IMR-90 (cell line): ENCODE measurements at regions not wholly inside any gene's neighbourhood (a gene's known extent, or its start where the extent isn't known, plus 50 kb on each side); places are given as distances from the start of the nearest gene placed in this dataset.

ENCODE experiments used
- ATAC-seq: fragments of 200-7000 bp; cut with Tn5 transposase; 2 replicates; pipeline ENCODE4 v1.9.1; 2020; ENCODE audit warnings: low read depth, mild to moderate bottlenecking, moderate library complexity
- BruUV-seq: library from RNA; stranded (reverse); fragments of 400-500 nt; replicated peaks from 2 replicates; lab custom pipeline; 2021; lab: Mats Ljungman, UMichigan
- CTCF ChIA-PET: fragments of 300-600 bp; formaldehyde crosslinking; extraction: SDS; loops from one replicate; lab custom pipeline; 2021; ENCODE audit warnings: antibody characterized with exemption; lab: Yijun Ruan, JAX
- POLR2A ChIA-PET: fragments of 300-600 bp; sonication (Branson Sonifier 250); formaldehyde crosslinking; loops from one replicate; lab custom pipeline; 2022; ENCODE audit warnings: antibody characterized with exemption; ENCODE audit not compliant: unreplicated experiment; lab: Charles Lee
- DNase-seq: peaks from one replicate; pipeline ENCODE4 v3.0.0; 2013
- H2AFZ ChIP-seq: replicated peaks from 2 replicates; pipeline ENCODE3; 2013; ENCODE audit warnings: low read length, mild to moderate bottlenecking; ENCODE audit not compliant: poor library complexity
- H2AK5ac ChIP-seq: 2 replicates; pipeline ENCODE4 v1.6.1; 2013; ENCODE audit warnings: low read depth, low read length, inconsistent platforms
- H2AK9ac ChIP-seq: replicated peaks from 2 replicates; pipeline ENCODE3; 2013; ENCODE audit warnings: mild to moderate bottlenecking, low read depth, low read length, moderate library complexity; ENCODE audit not compliant: poor library complexity
- H2BK120ac ChIP-seq: 2 replicates; pipeline ENCODE4 v1.6.1; 2013; ENCODE audit warnings: low read depth, low read length, inconsistent platforms
- H2BK15ac ChIP-seq: 3 replicates; pipeline ENCODE4 v1.6.1; 2013; ENCODE audit warnings: low read depth, low read length, inconsistent platforms
- H2BK20ac ChIP-seq: 2 replicates; pipeline ENCODE4 v1.6.1; 2013; ENCODE audit warnings: low read depth, mild to moderate bottlenecking, inconsistent platforms, low read length, moderate library complexity
- H2BK5ac ChIP-seq: 2 replicates; pipeline ENCODE4 v1.6.1; 2013; ENCODE audit warnings: mild to moderate bottlenecking, low read depth, low read length, inconsistent platforms; ENCODE audit not compliant: poor library complexity, severe bottlenecking
- H3K14ac ChIP-seq: replicated peaks from 2 replicates; pipeline ENCODE4 v1.6.1; 2013; ENCODE audit warnings: low read depth, low read length, inconsistent platforms
- H3K18ac ChIP-seq: 2 replicates; pipeline ENCODE4 v1.6.1; 2013; ENCODE audit warnings: low read depth, low read length, control low read depth
- H3K23ac ChIP-seq: 2 replicates; pipeline ENCODE4 v1.6.1; 2013; ENCODE audit warnings: low read depth, low read length, inconsistent platforms
- H3K27ac ChIP-seq: 2 replicates; pipeline ENCODE4 v1.5.1; 2013; ENCODE audit warnings: mild to moderate bottlenecking, control low read depth, low read length; ENCODE audit not compliant: insufficient read depth
- H3K27me3 ChIP-seq: 2 replicates; pipeline ENCODE4 v1.6.1; 2013; ENCODE audit warnings: low read length; ENCODE audit not compliant: control insufficient read depth, insufficient read depth
- H3K36me3 ChIP-seq: 2 replicates; pipeline ENCODE4 v1.6.1; 2013; ENCODE audit warnings: low read length, mixed read lengths; ENCODE audit not compliant: control insufficient read depth, insufficient read depth
- H3K4ac ChIP-seq: 2 replicates; pipeline ENCODE4 v1.6.1; 2013; ENCODE audit warnings: low read depth, low read length, inconsistent platforms
- H3K4me1 ChIP-seq: 2 replicates; pipeline ENCODE4 v1.6.1; 2013; ENCODE audit warnings: low read length, mixed read lengths; ENCODE audit not compliant: control insufficient read depth, insufficient read depth
- H3K4me2 ChIP-seq: 2 replicates; pipeline ENCODE4 v1.6.1; 2013; ENCODE audit warnings: low read depth, mild to moderate bottlenecking, control low read depth, low read length, moderate library complexity
- H3K4me3 ChIP-seq: 2 replicates; pipeline ENCODE4 v1.5.1; 2013; ENCODE audit warnings: low read depth, mild to moderate bottlenecking, control low read depth, low read length, moderate library complexity; ENCODE audit not compliant: insufficient read depth
- H3K56ac ChIP-seq: 2 replicates; pipeline ENCODE4 v1.6.1; 2013; ENCODE audit warnings: low read length, inconsistent platforms; ENCODE audit not compliant: insufficient read depth; ENCODE audit errors: extremely low read depth
- H3K79me1 ChIP-seq, 2 experiments: 2 replicates each; pipeline ENCODE4 v1.6.1; 2013; ENCODE audit warnings: low read length in 2 of 2, inconsistent platforms in 1 of 2, low read depth in 1 of 2
- H3K9ac ChIP-seq: 2 replicates; pipeline ENCODE4 v1.6.1; 2013; ENCODE audit warnings: low read depth, low read length, control low read depth
- H3K9me1 ChIP-seq: 2 replicates; pipeline ENCODE4 v1.6.1; 2013; ENCODE audit warnings: low read length, inconsistent platforms; ENCODE audit not compliant: insufficient read depth
- H3K9me3 ChIP-seq: 2 replicates; pipeline ENCODE4 v1.6.1; 2013; ENCODE audit warnings: low read length; ENCODE audit not compliant: control insufficient read depth, insufficient read depth
- H4K20me1 ChIP-seq: 2 replicates; pipeline ENCODE4 v1.6.1; 2013; ENCODE audit warnings: low read length, inconsistent platforms; ENCODE audit not compliant: insufficient read depth
- H4K5ac ChIP-seq: 2 replicates; pipeline ENCODE4 v1.6.1; 2013; ENCODE audit warnings: mild to moderate bottlenecking, low read depth, low read length, control low read depth
- H4K8ac ChIP-seq, 2 experiments: 2 replicates each; pipeline ENCODE4 v1.6.1; 2013; ENCODE audit warnings: low read depth in 2 of 2, low read length in 2 of 2, control low read depth in 1 of 2, inconsistent platforms in 1 of 2
- H4K91ac ChIP-seq: 2 replicates; pipeline ENCODE4 v1.6.1; 2013; ENCODE audit warnings: low read depth, low read length, inconsistent platforms; ENCODE audit not compliant: insufficient read depth
- CHD1 ChIP-seq: IDR thresholded peaks from 2 replicates; pipeline ENCODE4 v1.6.1; 2012; ENCODE audit warnings: low read depth, low read length, improper control_type of control experiment
- FOS ChIP-seq: fragments of 150-350 bp; IDR thresholded peaks from 2 replicates; pipeline ENCODE4 v1.6.1; 2016; ENCODE audit warnings: low read depth, low read length
- MAFK ChIP-seq: IDR thresholded peaks from 2 replicates; pipeline ENCODE4 v1.6.1; 2012; ENCODE audit warnings: low read depth, low read length, improper control_type of control experiment
- MXI1 ChIP-seq: IDR thresholded peaks from 2 replicates; pipeline ENCODE4 v1.6.1; 2012; ENCODE audit warnings: low read depth, mild to moderate bottlenecking, low read length, moderate library complexity, borderline replicate concordance
- POLR2A ChIP-seq: IDR thresholded peaks from 2 replicates; pipeline ENCODE4 v1.6.1; 2012; ENCODE audit warnings: mild to moderate bottlenecking, low read depth, low read length
- RAD21 ChIP-seq: IDR thresholded peaks from 2 replicates; pipeline ENCODE4 v1.6.1; 2012; ENCODE audit warnings: low read length, improper control_type of control experiment
- RCOR1 ChIP-seq: IDR thresholded peaks from 2 replicates; pipeline ENCODE4 v1.6.1; 2012; ENCODE audit warnings: mild to moderate bottlenecking, low read length, improper control_type of control experiment; ENCODE audit not compliant: insufficient replicate concordance
- RFX5 ChIP-seq: IDR thresholded peaks from 2 replicates; pipeline ENCODE4 v1.8.0; 2012; ENCODE audit warnings: low read depth, mild to moderate bottlenecking, low read length, moderate library complexity
- USF2 ChIP-seq: fragments of 150-350 bp; IDR thresholded peaks from 2 replicates; pipeline ENCODE4 v1.6.1; 2017; ENCODE audit warnings: mild to moderate bottlenecking, antibody characterized with exemption, low read length, low read depth
- WGBS, 2 experiments: methylation state at CpG; one replicate each; pipeline versions ENCODE4 v1.1.5 to v1.1.7; 2013; ENCODE audit warnings: missing lambda C conversion rate in 2 of 2; ENCODE audit not compliant: insufficient read length in 1 of 2; ENCODE audit errors: extremely low coverage in 2 of 2; 5-methylcytosine and 5-hydroxymethylcytosine counted together
- dilution Hi-C: fragments of 300-500 bp; cut with HindIII; formaldehyde crosslinking; loops from one replicate; pipeline ENCODE4 v1.14.3; 2018; ENCODE audit warnings: low sequenced_read_pairs; ENCODE audit not compliant: unreplicated experiment
- in situ Hi-C: fragments of 300-500 bp; cut with MboI; formaldehyde crosslinking; loops from 3 replicates; pipeline ENCODE4 v1.14.3; 2019; ENCODE audit warnings: low sequenced_read_pairs, inconsistent platforms, mixed read lengths
- intact Hi-C: fragments of 100-400 bp; cut with micrococcal nuclease; formaldehyde crosslinking; loops from 2 replicates; pipeline ENCODE4 v1.10.0; 2022
- TF ChIP-seq, protein P1 (sequence below): conservative IDR thresholded peaks from 2 replicates; pipeline ENCODE4 v1.5.1; 2012; ENCODE audit warnings: mild to moderate bottlenecking, low read depth, low read length, improper control_type of control experiment

DNA sequence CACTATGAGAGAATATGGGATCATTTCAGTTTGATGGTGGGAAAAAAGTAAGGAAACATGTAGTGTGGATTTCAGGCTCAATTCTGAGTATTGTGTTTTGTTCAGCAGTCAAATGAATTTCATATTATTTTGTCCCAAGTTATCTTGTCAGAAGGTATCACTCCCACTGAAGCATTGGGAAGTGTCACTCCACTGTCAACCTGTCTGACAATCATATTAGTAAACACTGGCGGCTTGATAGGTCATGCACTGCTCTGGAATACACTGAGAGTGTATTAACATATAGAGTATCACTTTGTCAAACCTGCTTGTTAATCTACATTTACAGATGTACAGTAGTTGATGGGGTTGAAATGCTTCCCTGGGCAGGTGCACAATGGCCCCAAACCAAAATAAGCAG, 203.6 kb downstream of the HS3ST3A1 start:
- POLR2A ChIA-PET: no interaction called here
- Histone ChIP-seq H2BK15ac (no peak overlapping the region), H3K27ac (no peak overlapping the region), H3K4ac (no peak overlapping the region), H2BK20ac (no peak overlapping the region), H3K4me1 (peaks cover 9% of the 10 kb centered on the region), H2AK5ac (no peak overlapping the region), H3K56ac (no peak overlapping the region), H2BK5ac (no peak overlapping the region), H3K27me3 (no peaks in the 10 kb centered on the region), H2BK120ac (no peak overlapping the region), H3K4me3 (no peak overlapping the region), H3K79me1 (no peaks in the 10 kb centered on the region), H2AFZ (no peak overlapping the region), H4K5ac (no peak overlapping the region), H4K91ac (no peak overlapping the region), H3K9ac (no peak overlapping the region), H3K14ac (no peak overlapping the region), H3K36me3 (no peaks in the 10 kb centered on the region), H4K20me1 (no peaks in the 10 kb centered on the region), H3K9me3 (no peaks in the 10 kb centered on the region), H3K9me1 (peaks cover 6% of the 10 kb centered on the region; the same call in 1 of the 2 replicates), H2AK9ac (no peak overlapping the region), H3K4me2 (no peak overlapping the region), H4K8ac (no peak overlapping the region), H3K18ac (no peak overlapping the region), H3K23ac (no peak overlapping the region)
- ATAC-seq (no peak), DNase-seq (no peak)
- CTCF ChIA-PET: interaction anchor here (0.6 kb wide), 1 partner anchor 741 kb away, joined by 4 read pairs; no protein-coding TSS in a partner anchor
- no TSS peak for BruUV-seq
- dilution Hi-C loops (no loop called here), intact Hi-C loops (no loop called here), in situ Hi-C loops (no loop called here)
- TF ChIP-seq RFX5: no peak
- no peak for TF ChIP-seq MXI1
- TF ChIP-seq RAD21: no peak
- no peak for TF ChIP-seq POLR2A
- no peak for TF ChIP-seq RCOR1
- no peak for TF ChIP-seq MAFK
- TF ChIP-seq FOS: no peak
- no peak for TF ChIP-seq CHD1
- no peak for TF ChIP-seq USF2
- TF ChIP-seq, protein P1, sequence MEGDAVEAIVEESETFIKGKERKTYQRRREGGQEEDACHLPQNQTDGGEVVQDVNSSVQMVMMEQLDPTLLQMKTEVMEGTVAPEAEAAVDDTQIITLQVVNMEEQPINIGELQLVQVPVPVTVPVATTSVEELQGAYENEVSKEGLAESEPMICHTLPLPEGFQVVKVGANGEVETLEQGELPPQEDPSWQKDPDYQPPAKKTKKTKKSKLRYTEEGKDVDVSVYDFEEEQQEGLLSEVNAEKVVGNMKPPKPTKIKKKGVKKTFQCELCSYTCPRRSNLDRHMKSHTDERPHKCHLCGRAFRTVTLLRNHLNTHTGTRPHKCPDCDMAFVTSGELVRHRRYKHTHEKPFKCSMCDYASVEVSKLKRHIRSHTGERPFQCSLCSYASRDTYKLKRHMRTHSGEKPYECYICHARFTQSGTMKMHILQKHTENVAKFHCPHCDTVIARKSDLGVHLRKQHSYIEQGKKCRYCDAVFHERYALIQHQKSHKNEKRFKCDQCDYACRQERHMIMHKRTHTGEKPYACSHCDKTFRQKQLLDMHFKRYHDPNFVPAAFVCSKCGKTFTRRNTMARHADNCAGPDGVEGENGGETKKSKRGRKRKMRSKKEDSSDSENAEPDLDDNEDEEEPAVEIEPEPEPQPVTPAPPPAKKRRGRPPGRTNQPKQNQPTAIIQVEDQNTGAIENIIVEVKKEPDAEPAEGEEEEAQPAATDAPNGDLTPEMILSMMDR: no peak
- no CpG with 5 or more reads among the region's 1 CpG for WGBS, 2 experiments
